NCI-H2227 (cell line): ENCODE measurements at regions not wholly inside any gene's neighbourhood (a gene's known extent, or its start where the extent isn't known, plus 50 kb on each side); places are given as distances from the start of the nearest gene placed in this dataset.

Experiments used
- DNase-seq: peaks from one replicate; lab custom pipeline; 2025; ENCODE audit not compliant: unreplicated experiment; lab: John Stamatoyannopoulos, UW

DNA sequence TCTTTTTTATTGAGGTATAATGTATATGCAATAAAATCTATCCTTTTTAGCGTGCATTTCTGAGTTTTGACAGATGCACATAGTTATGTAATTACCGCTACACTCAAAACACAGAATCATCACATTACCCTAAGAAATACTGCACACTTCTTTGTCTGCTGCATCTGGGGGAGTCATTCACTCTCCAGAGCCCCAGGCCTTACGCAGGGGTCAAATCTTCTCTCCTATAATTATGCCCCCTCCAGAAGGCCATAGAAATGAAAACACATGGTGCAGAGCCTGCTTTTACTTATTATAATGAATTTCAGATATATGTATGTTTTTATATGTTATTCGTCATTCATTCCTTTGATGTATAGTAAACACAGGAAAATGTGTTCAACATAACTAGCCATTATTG lies 296.5 kb upstream of the TMEM132C start:
- no peak for DNase-seq

DNA sequence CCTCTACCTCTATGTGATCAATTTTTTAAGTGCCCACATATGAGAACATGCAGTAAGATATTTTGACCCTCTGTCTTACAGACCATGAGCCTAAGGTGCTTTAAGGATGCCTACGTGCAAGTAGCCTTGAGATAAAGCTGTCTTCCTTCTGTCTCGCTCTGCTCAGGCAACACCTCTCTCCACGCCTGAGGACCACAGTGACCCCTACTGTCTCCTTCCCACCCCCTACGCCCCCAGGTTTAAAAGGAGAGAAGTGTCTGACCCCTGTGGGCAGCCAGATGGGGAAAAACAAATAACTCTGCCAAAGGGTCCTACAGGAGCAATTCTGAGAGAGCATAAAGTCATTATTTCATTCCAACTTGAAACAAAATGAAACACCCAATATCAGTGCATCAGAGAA lies 286.4 kb upstream of the TMEM132C start:
- no peak for DNase-seq

DNA sequence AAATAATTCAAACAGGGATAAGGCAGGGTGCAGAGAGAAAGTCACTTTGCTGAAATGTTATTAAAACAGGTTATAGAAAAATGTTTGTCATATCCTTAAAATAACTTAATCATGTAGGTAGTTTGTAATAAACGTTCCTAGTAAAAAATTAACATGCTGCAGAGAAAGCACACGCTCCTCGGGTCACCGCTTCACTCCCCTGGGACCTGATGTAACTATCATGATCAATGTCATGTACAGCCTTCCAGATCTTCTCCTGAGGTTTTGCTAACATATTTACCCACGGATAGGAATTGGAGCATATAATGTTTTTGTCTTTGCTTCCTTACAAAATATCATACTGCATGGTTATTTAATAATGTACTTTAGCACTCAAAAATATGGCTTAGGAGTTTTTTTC lies 285.1 kb upstream of the TMEM132C start:
- no peak for DNase-seq

DNA sequence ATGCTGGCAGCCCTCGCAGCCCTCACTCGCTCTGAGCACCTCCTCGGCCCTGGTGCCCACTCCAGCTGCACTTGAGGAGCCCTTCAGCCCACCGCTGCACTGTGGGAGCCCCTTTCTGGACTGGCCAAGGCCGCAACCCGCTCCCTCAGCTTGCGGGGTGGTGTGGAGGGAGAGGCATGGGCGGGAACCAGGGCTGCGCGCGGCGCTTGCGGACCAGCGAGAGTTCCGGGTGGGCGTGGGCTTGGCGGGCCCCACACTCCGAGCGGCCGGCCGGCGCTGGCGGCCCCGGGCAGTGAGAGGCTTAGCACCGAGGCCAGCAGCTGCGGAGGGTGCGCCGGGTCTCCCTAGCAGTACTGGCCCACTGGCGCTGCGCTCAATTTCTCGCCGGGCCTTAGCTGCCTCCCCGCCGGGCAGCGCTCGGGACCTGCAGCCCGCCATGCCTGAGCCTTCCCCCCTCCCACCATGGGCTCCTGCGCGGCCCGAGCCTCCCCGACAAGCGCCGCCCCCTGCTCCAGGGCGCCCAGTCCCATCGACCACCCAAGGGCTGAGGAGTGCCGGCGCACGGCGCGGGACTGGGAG lies 283.7 kb upstream of the TMEM132C start:
- peak; percentile 1 for DNase-seq

DNA sequence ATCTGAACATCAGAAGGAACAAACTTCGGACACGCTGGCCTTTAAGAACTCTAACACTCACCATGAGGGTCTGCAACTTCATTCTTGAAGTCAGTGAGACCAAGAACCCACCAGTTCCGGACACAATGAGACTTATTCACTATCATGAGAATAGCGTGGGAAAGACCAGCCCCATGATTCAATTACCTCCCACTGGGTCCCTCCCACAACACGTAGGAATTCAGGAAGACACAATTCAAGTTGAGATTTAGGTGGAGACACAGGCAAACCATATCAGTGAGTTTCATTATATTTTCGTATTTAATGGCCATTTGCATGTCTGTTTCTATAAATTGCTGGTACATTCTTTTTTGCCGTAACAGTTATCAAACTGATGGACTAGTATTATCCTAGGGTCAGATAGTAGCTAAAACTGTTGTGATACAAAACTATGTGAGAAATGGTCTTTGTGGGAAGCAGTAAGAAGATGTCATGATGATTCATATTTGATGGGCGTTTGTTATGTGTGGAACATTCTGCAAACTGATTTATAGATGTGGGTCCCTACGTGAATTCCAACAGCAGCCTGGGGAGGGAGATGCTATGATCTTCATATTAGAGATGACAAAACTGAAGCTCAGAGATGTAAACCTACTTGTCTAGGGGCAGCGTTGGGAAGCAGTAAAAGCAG lies 282.4 kb upstream of the TMEM132C start:
- no peak for DNase-seq

DNA sequence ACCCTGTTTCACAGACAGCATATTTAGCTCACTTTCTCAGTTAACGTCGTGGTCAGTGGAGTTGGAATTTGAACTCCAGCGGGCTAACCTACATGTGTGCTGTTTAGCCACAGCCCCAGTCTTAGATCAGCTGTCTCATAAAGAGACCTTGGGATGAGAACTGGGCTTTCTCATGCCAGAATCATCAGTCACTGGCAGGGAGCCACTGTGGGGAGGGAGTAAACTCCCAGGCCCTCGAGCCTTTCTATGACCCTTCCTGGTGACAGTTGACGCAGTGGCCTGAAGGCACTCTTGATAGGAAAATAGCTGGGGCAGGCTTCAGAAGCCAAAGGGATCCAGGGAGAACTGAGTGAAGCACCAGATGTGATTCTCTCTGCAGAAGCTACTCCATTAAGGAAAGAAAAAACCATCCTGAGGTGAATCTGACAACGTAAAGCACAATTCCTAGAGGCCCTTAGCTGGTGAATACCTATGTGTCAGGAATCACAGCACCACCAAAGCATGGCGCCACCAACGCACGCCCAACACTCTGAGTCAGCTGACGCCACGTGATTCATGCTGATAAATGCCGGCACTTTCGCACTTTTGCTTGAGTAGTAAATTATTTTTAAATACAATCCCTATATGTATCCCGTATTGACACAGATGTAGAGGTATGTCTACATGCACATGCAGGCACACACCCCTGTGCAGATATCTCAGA lies 279.6 kb upstream of the TMEM132C start:
- DNase-seq: no peak

DNA sequence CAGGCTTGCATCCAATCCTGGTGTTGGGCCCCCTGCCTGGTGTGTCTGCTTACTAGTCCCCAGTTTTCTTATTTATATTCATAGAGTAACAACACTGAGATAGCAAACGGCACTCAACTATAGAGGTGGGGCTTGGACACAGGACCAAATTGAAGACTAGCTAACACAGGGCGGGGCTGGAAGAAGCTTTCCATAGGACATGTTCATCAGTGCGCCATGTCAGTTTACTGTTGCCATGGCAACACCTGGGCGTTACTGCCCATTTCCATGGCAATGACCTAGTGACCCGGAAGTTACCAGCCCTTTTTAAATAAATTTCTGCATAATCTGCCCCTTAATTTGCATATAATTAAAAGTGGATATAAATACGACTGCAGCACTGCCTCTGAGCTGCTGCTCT lies 275.5 kb upstream of the TMEM132C start:
- DNase-seq: no peak

DNA sequence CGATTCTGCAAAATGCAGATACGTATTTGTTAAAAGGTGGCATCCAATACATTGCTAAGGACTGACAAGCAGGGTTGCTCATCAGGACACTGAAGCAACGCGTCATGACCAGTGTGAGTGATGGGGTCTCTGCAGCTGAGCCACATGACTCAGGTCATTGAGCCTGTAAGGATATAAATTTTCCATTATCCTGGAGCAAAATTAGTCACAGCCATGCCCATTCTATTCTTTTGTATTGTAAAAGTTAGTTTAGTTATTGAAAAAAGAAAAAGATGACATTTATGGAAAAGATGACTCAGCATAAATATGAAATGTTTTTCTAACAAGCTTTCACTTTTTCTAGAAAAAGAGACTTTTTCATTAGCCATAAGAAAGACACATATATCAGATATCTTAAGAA lies 268.0 kb upstream of the TMEM132C start:
- no peak for DNase-seq

DNA sequence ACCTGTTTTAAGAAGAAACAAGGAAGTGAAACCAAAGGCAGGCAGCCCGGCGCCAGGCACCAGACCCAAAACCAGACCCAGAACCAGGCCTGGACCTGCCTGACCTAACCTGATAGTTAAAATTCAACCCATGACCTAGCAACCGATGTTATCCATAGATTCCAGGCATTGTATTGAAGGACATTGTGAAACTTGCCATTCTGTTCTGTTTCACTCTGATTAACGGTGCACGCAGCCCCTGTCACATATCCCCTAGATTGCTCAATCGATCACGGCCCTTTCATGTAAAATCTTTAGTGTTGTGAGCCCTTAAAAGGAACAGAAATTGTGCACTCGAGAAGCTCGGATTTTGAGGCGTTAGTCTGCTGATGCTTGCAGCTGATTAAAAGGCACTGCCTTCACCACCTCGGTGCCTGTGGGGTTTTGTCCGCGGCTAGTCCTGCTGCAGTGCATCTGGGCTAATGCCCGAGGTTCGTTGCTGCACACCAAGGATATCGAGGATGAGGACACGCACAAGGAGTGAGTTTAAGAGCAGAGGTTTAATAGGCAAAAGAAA lies 262.5 kb upstream of the TMEM132C start:
- no peak for DNase-seq

DNA sequence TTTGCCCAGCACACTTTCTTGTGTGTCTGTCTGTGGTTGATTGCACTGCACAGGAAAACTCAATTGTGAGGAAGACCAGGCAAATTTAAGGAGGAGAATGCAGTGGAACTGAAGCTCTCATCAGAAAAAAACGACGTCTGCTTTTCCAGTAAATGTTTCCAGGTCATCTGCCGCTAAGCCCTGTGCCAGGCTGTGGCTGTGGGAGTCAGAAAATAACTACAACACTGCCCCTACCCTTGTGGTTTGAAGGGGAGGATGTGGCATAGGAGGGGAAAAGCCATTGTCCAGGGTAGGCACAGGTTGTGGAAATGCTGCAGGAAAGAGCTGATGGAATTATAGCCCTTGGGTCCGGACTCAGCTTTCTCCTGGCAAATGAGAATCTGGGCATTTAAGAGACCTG lies 259.7 kb upstream of the TMEM132C start:
- DNase-seq: no peak

DNA sequence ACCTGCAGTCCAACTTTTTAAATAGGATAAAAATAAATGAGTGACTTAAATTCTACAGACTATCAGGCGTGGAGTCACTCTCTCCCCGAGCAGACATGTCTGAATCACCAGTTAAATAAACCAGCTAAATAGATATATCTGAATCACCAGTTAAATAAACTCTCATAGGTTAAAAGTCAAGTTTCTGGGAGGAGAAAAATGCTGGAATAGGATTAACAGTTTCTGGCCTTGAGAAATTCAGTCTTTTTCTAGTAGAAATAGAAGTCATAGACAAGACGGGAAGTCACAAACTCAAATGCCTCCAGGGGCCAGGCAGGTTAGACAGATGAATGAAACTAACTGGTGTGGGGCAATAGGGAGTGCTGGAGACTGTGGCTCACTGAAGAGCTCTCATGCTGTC lies 258.6 kb upstream of the TMEM132C start:
- DNase-seq: no peak

DNA sequence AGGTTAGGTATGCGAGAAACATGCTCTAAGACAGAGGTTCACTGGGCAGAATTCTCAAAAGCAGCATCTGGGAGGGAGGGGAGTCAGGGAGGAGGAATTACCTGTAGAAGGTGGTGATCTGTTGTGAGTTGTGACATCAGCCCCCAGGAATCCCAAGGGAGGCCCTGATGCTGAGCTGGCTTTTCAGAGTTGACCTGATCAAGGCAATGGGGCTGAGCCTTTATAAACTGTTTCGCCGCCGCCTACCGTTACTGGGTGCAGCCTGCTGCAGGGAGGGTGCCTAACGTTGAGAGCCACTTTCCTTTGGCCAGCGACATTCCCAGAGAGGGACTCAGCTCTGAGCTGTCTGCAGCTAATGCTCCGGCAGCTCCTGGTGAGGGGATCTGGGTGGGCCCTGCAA lies 257.9 kb upstream of the TMEM132C start:
- no peak for DNase-seq

DNA sequence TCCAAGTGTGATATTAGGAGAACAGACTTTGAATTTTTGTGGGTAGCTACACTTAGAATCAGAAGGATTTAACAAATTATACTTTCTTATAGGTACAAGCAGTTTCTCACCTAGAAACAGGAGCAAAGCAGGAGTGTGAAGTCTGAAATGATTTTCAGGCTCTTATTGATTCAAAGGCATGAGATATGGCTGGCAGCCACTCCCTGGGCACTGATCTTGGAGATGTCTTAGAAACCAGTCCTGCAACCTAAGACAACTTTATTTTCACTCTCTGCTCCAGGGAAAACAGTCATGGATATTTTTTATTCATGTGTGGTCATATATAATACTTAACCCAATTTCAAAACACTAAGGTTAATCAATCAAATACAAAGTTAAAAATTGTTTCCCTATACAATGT lies 254.9 kb upstream of the TMEM132C start:
- no peak for DNase-seq

DNA sequence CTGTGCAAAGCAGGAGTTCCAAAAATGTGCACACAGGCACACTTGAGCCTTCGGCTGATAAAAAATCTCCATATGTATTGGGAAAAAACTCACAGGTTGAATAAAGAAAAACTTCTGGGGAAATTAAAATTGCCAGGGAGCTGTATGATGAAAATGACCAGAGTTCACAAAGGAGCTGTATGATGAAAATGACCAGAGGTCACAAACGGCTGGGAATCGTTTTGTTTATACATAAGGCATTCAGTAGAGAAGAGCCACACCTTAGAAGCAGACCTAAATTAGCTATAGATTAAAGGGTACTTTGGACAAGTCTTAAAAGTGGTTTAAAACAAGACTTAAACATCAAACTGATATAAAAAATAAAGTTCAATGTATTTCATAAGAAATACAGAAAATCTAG lies 251.7 kb upstream of the TMEM132C start:
- no peak for DNase-seq

DNA sequence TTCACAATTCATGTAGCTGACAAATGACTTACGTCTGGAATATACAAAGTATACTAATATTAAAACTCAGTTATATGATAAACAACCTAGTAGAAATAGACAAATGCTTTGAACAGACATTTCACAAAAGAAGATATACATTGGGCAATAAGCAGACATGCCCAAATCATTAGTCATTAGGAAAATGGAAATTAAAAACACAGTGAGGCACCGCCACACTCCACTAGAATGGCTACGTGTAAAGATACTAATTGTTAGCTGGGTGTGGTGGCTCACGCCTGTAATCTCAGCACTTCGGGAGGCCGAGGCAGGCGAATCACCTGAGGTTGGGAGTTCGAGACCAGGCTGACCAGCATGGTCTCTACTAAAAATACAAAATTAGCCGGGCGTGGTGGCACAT lies 248.9 kb upstream of the TMEM132C start:
- no peak for DNase-seq

DNA sequence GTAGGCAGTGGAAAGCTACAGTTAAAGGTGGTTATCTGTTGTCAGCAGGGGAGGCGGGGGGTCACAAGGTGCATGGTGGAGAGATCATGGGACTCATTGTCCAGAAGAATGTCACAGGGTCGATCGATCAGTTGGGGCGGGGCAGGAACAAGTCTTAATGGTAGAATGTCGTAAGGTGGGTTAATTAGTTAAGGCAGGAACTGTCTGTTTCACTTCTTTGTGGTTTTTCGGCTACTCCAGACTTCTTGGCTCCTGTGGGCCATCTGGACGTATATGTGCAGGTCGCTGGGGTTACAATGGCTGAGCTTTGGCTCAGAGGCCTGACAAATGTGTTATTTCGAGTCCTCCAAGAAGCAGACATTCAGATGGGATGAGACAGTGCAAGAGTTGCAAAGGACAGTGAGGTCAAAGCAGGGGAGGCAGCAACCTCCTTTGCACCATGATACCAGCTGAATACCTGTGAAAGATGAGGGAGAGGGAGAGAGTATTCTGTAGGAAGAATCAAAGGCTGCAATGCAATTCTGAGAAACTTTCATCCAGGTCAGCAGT lies 246.9 kb upstream of the TMEM132C start:
- no peak for DNase-seq

DNA sequence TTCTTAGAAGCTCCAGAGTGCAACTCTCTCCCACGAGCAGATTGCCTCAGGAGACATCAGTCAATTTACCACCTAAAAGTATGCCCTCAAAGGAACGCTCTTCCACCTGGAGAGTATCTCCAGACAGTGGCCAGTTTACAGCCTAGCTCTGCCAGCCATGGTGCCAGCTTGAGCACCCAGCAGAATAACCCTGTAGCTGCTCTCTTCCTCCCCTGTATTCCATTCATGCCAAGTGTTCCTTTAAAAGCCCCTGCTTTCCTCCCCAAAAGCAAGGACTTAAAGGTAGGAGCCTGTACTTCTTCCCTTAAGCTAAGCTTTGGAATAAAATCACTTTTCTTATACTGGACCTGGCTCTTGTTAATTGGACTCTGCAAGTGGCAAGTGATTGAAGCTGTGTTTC lies 245.4 kb upstream of the TMEM132C start:
- DNase-seq: no peak

DNA sequence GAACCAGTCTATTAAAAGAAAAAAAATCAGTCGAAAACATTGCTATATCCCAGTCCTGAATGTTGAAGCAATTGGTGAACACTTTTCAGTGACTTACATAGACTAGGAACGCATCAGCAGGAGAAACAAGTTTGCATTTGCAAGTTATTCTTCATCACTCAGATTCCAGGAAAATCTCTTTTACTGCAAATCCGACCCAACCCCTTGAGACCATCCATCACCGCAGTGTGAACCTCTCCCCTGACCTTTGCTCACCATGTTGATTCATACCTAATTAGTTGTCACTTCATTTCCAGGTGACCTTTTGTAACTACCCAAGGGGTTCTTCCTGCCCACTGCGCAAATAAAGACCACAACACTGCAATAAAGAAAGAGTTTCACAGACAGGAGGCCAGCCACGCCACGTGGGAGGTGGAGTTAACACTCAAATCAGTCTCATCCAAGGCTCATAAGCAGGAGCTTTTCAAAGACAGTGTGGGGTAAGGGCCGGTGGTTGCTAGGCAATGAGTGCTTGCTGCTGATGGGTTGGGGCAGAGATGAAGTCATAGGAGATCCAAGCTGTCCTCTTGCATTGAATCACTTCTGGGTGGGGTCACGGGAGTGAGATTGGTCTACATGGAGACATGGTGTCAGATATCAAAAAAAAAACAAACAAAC lies 241.3 kb upstream of the TMEM132C start:
- DNase-seq: no peak

DNA sequence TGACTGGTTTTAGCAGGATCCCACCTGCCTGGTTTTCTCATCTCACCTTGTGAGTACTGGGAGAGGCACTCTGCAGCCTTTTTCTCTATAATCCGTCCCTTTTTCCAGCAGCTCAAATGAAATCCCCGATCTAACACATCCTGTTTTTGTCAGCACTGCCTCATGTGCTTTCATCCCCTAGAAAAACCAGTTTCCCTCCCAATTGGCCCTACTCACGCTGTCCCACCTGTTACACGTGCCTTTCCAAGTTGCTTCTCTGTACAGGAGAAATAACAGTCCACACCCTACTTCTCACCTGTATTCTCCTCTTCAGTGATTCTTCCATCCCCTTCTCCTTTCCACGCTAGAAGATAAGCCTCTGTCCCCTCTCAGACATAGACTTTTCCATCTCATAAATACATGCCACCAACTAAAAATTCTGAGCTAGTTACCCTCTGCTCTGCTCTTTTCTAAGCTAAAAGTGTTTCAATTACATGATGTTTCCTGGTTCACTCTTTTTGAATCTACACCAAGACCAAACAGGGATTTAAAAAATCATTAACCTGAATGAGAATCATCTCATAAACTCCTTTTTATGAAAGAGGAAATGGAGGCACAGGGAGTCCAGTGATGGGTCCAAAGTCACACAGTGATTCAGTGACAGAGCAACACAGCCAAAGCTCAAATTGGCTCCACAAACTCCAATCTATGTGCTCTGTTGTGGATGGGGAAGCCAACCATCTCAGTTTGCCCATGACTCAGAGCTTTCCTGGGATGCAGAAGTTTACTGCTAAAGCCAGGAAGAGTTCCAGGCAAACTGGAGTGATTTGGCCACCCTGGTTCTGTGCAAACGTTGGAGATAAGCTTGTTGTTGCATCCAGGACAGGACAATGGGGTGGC lies 240.0 kb upstream of the TMEM132C start:
- DNase-seq: no peak

DNA sequence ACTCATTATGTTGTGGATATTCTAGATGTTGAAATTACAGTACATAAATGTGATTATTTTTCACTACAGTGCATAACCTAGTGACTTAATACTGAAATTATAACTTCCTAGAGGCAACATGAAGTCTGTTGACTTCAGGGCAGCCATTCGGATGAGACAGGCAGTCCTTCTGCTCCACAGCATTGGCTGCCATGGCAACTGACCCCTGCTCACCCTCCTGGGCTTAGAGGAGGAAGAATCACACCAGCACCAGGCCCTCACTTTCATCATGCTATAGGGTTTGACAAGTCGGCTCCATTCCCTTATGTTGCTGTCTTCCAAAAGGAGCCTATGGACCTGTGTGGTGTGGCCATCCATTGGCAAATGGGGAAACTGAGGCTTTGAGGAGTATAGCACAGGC lies 233.5 kb upstream of the TMEM132C start:
- no peak for DNase-seq

DNA sequence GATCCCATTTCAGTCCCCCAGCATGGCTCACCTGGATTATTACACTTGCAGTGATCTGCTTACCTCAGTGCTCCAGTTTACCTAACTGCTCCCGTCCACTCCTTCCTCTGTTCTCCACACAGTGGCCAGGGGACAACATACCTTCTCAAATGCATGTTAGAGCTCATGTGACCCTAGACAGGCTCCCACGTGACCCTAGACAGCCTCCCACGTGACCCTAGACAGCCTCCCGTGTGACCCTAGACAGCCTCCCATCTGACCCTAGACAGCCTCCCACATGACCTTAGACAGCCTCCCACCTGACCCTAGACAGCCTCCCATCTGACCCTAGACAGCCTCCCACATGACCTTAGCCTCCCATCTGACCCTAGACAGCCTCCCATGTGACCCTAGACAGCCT lies 226.0 kb upstream of the TMEM132C start:
- no peak for DNase-seq
